Non-pigmented ciliary epithelial cell (primary cell): ENCODE measurements at regions not wholly inside any gene's neighbourhood (a gene's known extent, or its start where the extent isn't known, plus 50 kb on each side); places are given as distances from the start of the nearest gene placed in this dataset.

Experiments used
- DNase-seq: peaks from one replicate; pipeline ENCODE4 v3.0.0-alpha.2; 2010; ENCODE audit warnings: low read depth

DNA sequence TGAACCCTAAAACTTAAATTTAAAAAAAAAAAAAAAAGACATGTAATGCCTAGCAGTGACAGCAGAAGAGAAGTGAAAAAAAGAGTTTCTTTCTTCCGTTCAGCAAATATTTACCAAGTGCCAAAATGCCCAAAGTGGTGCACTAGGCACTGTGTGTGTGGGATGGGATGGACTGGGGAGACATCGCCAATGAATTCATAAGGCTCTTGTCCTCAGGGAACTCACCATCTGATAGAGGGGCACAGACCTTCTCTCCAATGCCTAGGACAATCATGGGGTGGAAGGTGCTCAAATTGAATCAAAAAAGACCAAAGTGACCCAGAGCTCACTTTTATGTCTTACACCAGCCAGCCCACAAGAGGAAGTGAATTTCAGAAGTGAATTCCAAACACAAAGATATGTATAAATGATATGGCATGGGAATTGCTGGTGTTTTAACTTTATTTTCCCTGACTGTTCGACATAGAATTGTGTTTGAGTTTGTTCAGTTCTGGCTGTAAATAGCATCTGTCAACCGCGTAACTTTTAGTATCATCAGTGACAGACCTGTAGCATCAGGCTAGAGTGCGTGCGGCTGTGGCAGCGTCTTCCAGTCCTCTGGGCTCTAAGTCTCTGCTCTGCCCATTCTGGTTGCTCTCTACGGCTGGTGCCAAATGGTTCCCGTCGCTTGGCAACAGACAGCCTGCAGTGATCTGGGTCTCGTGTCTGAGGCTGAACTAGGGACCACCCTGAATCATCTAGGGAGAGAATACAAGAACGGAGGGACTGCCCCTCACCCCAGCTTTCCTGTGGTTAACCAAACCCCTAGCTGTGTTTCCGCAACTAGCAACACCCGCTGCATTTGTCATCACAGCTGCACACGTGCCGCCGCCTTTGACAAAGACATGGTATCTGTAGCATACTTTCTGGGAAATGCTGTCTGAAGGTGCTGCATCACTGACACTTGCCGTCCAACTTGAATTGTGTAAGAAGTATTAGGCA lies 154.0 kb upstream of the THBS1 start:
- no peak for DNase-seq

DNA sequence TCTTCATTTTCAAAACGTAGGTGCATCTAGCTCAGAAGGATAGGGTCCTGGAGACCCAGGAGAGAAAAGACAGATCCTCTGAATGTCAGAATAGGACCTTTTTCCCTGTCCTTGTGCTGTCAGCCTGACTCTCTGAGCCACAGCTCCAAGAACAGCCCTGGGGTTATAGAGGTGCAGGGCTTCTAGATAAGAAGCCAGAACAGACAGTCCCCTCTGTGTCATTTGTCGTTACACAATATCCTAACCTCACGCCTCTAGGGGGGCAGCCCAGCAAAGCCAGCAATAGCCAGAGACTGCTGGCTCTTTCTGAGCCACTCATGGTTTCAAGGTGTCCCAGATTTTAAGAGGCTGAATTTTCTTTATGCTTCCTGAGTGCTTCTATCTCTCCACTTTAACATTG lies 153.2 kb upstream of the THBS1 start:
- DNase-seq, result no peak

DNA sequence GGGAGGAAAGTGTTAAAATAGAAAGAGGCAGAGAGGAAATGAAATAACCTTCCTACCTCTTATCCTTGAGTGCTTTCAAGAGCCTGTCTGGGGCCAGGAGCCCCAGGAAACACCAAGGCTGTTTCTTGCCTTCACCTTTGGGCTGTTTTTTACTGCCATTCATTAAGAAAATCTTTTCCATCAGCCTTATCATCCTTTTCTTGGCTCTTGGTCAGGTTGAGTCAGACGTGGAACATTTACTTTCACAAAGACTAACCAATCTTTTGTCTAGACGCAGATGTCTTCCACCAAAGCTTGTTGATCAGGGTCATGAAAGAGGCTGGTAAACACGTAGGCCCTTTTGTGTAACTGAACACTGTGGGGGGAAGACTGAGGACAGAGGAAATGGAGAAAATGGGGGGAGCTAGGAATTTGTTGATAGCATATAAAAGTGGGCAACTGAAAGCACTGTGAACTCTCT lies 151.0 kb upstream of the THBS1 start:
- DNase-seq, result peak; percentile 90

DNA sequence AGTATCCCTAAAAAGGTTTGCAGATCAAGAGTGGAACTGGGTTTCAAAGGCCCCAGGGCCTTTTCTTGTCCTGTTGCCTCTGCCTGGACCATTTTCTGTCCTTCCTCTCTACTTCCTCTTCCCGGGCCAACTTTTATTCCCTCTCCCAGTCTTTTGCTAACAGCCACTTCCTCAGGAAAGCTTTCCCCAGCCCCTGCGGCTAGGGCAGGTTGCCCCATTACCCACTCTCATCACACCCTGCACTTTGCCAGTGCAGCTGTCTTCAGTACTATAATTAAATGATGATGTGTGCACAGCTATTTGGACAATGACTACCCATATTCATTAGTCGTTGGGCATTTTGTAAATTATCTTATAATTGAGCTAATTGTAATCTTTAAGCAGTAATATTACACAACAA lies 150.5 kb upstream of the THBS1 start:
- DNase-seq, result no peak

DNA sequence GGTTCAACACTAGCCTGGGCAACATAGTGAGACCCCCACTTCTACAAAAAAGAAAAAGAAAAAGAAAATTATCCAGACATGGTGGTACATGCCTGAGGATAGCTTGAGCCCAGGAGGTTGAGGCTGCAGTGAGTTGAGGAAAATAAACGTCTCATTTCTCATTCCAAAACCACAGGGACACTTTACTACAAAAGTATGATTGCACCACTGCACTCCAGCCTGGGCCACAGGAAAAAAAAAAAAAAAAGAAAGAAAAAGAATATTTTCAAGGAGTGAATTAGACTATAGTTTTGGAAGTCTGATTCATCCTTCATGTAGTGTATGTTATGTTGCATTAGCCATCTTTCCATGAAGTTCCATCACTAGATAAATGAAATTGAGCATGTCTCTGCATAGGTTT lies 149.5 kb upstream of the THBS1 start:
- DNase-seq, result no peak

DNA sequence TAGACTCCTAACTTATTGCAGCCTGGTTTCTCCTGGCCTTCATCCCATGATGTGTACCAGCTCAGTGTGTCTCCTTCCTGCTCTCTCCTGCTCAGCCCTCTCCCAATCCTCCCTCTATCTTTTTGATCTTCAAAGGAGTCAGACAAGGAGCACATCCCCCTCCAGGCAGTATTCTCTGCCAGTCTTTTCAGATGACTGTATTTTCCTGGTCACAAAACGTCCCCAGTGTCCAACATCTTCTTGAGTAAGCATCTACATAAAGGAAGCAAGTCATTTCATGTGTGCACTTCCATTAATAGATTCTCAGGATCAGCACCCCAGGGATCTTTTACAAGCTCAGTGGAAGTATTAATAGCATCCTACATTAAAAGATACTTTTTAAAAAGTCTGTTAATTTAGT lies 148.9 kb upstream of the THBS1 start:
- no peak for DNase-seq

DNA sequence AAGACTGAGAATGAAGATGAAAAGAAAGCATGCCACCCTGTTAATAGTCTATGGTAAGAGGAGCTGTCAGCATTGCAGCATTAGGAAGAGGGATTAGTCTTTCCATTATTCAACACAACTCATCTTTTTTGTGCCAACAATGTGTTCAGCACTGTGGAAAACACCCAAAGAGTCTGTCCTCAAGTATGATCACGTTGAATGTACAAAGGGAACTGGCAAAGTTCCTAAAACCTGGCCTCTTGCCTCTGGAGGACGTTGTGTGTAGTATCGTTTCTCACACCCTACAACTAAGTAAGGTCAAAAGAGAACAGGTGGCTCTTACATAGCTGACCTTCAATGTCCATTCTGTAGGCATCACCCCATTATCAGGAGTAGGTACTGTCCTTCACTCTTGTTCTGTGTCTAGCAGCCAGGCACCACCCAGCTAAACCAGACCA lies 147.9 kb upstream of the THBS1 start:
- DNase-seq, result no peak

DNA sequence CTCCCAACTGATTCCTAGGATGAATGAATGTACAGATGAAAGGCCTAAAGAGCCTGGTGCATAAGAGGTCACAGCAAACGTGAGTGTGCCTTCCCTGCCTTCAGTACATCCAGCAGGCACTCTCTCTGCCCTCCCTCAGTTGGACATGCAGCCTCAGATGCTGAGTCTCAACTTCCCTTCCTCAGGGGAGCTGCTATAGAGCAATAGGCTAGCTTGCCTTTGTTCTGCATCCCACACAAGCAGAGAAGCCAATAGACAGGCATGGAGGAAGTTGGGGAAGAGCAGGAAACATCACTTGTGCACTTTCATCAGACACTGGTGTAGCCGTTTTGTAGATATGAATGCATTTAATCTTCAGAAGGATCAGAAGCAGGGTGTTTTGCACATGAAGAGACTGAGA lies 147.5 kb upstream of the THBS1 start:
- no peak for DNase-seq

DNA sequence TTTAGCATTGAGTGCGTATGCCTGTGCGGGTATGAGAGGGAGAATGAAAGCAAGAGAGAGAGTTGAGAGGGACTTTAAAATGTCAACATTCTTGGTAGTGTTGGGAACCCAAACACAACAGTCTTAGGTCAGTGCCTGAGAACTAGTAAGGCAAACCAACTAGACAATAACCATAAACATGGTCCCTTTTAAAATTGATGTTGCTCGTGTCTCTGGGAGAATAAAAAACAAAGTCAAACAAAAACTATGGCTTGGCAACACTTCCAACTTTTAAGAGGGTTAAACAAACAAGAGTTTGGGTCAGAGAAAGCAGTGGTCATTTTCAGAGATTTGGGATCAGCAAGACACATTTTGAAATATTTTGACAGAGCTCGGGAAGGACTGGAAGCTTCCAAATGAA lies 146.7 kb upstream of the THBS1 start:
- no peak for DNase-seq

DNA sequence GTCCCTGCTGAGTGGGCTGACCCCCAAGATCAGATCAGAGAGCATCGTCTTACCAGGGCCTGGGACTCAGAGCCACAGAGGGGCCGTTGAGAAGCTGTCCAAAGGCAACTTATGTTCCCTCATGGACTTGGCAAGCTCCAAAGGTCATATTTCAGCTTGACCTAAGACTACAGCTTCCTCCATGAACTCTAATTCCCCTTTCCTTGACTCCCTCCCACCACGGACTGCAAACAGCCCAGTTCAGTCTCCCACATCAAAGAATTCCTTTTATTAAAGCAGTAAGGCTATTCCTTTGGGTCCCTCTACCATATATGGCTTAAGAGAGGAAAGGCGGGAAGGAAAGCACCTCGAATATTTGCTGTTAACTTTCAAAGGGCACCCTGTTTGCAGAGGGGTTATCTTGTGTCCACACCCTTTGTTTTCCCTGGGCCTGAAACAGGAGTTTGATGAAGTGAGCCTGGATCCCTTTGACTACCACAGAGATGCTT lies 146.1 kb upstream of the THBS1 start:
- no peak for DNase-seq

DNA sequence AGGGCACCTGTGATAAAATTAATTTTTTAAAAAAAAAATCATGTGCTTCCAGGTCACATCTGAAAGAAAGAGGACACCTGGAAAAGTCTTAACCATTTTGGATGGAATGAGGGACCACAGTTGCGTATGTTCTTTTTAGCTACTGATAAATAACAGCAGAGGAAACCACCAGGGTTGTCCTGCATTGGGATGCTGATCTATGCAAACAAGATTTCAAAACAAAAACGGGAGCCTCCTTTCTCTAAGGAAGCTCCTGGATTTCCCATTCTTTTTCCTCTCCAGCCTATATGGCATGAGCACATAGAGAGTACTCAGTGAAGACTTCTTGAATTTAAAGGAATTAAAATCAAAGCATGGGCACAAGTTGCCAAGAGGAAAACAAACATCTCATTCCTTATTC lies 145.6 kb upstream of the THBS1 start:
- DNase-seq, result no peak

DNA sequence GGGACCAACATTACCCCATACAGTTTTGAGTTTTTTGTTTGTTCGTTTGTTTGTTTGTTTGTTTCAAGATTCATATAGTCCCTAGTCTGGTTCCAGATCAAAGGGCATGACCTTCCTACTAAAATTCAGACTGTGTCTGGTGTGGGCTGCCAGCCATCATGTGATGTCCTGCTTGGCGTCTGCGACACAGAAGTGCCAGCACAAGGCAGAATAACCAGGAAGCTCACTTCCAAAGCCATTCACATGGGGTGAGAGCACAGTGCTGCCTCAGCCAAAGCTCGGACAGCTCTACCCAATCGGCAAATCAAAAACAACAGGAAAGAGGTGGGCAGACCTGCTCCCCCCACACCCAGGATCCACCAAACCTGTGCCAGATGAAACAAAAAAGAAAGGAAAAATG lies 142.6 kb upstream of the THBS1 start:
- no peak for DNase-seq

DNA sequence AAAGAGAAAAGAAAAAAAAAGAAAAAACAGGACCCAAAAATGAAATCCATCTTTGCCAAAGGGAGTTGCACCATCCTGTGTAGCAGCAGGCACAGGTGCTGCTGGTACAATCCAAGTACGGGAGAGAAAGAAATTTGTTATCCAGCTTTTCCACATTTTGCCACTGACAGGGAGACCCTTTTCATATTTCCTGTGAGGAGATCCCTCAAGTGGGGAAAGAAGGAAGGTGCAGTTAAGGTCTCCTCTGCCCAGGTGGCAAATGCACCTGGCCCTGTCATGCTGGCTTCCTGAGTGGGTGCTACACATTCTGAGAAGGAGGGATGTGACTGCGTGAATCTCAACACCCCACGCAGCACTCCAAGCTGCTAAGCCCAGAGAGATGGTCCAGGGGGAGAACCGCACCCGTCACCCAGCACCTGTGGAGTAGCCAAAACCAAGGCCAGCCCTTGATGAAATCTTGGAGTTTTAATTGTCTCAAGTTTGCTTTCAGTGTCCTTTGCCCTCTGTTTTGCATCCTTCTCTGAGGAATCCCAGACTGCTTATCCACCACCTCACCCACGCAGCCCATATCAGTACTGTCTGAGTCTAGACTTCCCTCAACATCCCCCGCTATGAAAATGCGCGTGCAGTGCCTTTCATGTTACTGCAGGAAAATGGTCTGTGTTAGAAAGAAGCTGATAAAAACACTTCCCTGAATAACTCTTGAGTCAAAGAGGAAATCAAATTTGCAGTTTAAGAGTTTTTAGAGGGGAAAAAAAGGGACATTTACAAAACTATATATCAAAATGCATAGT lies 141.9 kb upstream of the THBS1 start:
- no peak for DNase-seq

DNA sequence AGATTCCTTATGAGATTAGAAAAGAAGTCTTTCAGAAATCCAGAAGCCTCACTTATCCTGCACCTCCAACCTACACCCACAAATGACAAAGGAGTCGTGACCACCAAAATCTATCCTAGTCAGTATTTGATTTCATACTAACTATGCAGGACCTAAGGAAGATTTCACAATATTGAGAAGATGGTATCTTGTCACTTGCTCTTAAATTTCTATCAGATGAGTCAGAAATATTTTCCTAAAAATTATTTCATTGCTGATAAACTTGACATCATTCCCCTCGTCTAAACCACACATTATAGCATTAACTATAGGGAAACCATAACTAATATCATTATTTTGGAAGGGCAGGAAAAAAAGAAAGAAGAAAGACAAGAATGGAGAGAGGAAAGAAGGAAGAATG lies 138.0 kb upstream of the THBS1 start:
- DNase-seq, result no peak

DNA sequence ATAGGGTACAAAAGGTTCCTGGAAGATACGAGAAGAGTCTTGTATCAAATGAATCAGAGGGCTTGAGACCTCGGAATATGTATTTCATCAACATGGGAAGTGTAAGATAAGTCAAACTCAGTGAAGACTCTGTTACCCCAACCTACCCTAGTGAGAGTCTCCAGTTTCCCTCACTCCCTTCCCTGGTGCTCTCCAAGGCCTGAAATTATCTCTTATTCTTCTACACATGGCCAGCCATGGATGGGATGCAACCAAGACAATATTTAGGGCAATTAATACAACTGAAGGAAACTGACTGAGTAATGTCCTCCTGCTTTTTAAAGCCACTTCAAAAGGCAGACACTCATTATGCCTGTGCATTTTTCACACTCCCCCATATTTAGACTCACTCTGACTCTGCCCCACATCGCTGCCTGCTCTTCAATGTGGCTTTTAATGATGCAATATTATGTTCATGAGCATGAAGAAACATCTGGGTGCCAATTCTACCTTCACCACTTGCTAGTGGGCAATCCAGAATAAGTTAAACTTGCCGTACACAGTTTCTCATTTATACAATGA lies 137.1 kb upstream of the THBS1 start:
- no peak for DNase-seq

DNA sequence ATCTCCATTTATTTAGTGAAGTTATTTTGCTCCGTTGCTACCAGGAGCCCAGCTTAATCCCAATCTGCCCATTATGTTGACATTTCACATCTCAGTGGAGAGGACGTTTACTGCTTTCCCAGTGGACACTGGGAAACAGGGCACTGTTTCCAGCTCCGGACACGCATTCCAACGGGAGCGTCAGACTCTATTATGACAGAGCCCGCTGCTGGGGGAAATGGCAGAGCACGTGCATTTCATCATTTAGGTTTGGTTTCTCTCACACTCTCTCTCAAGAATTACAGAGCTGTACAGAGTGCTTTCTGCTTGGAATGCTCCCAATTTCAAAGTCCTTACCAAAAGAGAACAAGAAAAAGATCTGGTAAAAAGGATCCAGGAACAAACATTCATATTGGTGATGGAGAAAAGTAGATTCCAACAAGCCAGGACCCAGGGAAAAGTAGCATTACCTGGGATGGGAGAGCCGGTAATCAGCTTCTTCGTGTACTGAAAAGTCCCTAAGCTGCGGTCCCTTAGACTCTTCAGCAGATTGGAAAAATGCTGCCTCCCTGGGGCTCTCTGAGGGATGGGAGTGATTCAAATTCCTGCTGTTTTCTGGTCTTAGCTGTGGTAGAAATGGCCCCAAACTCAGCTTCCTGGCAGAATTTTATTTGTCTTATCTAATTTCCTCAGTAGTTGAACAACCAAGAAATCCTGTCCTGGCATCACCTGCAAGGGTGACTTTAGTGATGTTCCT lies 136.0 kb upstream of the THBS1 start:
- no peak for DNase-seq

DNA sequence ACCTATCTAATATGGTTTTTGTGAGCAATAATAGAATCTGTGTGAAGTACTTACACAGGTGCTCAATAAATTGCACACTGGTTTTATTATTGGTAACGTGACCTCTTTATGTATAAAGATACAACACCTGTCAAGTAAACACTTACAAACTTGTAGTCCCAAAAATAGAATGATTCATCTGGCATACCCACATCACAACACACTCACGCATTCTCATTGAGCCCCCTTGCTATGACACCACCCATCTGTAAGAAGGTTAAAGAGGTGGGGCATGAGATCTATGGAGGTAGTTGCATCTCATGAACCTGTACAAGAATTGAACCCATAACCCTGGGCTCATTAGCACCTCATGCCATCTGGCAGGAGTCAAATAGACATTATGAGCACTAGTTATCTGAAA lies 134.9 kb upstream of the THBS1 start:
- no peak for DNase-seq

DNA sequence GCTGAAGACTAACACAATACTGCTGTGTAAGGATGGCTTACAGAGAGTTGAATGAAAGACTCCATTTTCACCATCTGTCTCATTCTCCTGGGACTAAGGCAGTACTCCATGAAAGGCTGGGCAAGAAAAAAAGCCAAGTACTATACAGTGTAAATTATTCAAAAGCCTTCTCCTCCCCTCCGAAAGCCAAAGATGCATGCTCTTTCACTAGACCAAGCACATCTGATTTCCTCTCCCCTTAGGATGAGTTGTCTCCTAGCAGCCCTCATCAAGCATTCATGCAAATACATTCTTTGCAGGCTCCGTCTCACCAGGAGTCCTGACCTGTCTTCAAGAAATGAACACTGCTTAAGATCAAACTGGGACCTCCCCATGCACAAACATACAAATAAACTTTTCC lies 133.5 kb upstream of the THBS1 start:
- no peak for DNase-seq

DNA sequence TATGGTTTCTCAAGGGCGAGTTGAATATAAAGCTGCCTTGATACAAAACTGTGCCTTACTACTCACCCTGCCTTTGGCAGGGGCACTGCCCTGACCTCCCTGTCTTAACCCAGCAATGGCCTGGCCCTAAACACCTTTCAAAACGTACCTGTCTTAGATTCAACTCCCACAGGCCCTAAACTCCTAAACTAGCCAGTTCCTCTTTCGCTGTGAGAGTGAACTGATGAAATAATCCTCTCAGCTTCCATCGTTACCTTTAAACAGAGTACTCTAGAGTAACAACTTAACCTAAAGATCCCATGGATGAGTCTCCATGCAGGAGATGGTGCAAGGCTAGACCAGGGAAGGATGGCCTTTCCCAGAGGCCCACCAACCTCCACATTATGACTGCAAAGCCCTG lies 133.0 kb upstream of the THBS1 start:
- no peak for DNase-seq

DNA sequence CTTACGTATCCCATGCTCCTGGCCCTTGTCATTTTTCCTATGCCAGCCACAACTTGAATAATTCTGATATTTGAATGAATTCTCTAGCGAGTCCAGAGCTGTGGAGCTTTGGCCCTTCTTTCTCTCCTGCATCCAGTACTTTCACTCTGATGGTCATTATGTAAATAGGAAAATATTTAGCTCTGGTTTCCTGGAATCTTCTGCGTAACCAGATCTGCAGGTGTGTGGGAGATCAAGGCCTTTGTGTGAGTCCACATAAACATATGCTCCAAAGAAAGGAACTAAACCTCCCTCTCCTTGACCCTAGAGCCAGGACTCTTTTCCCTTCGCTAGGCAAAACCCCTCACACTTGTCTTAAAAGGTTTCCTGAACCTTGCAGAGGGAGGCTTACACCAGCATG lies 132.5 kb upstream of the THBS1 start:
- DNase-seq, result no peak

DNA sequence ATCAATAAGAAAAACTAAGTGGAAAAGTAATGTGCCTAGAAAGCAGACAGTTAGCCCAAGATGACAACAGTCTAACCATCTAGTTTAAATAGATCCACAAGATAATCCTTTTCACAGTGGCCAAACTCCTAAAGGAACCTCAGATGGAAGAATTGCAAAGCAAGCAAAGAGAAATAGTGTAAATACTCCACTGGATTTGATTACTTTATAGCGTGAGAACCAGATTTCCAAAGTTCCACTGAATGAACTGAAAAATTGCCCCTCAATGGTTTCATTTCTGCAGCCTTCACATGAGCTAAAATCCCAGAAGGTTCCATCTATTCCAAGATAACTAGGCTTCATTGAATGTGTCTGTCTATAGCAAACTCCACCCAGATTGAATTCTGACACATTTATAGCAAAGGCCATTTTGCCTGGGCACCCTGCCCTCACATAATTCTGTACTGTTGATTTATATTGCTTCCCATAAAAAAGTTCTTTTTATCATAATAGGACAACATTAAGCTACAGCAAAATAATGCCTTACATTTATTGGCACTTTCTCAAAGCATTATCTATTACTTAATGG lies 129.7 kb upstream of the THBS1 start:
- no peak for DNase-seq

DNA sequence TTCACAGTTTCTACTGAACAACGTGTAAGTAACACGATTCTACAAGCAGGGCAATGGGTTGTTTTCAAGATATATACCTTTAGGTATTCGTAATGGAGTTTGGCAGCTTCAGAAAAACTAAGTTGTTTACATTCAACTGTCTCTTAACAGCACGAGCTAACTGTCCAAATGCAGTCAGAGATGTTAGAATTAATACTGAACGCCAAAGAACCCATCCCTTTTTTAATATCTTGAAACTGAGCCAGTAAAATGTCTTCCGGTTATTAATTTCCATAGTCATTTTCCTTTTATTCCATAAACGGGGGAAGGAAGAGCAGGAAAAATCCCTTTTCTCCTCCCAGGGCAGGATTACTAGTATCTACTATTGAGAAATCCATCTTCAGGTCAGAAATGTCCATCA lies 129.0 kb upstream of the THBS1 start:
- no peak for DNase-seq
